Upper lobe of right lung (tissue), 1 donor: ENCODE measurements at regions not wholly inside any gene's neighbourhood (a gene's known extent, or its start where the extent isn't known, plus 50 kb on each side); places are given as distances from the start of the nearest gene placed in this dataset.

ENCODE experiments used
- ATAC-seq: fragments of 200-7000 bp; cut with Tn5 transposase; one replicate; pipeline ENCODE4 v1.9.1; 2020; ENCODE audit warnings: mild to moderate bottlenecking, moderate library complexity
- DNase-seq: peaks from one replicate; pipeline ENCODE4 v3.0.0-alpha.2; 2020
- H3K27ac ChIP-seq: fragments of 200-600 bp; one replicate; pipeline ENCODE4 v1.8.0; 2022
- H3K27me3 ChIP-seq: fragments of 200-600 bp; one replicate; pipeline ENCODE4 v1.8.0; 2022; ENCODE audit warnings: mild to moderate bottlenecking
- H3K36me3 ChIP-seq: fragments of 200-600 bp; one replicate; pipeline ENCODE4 v1.8.0; 2022
- H3K4me1 ChIP-seq: fragments of 200-600 bp; one replicate; pipeline ENCODE4 v1.8.0; 2022
- H3K4me3 ChIP-seq: fragments of 200-600 bp; one replicate; pipeline ENCODE4 v1.8.0; 2022; ENCODE audit warnings: mild to moderate bottlenecking
- H3K9me3 ChIP-seq: fragments of 200-600 bp; one replicate; pipeline ENCODE4 v1.8.0; 2022
- intact Hi-C: fragments of 100-400 bp; cut with DNase I; formaldehyde crosslinking; loops from one replicate; pipeline ENCODE4 v1.11.0; 2022
- TF ChIP-seq, protein P1 (sequence below): fragments of 200-600 bp; IDR thresholded peaks from one replicate; pipeline ENCODE4 v1.8.0; 2022; ENCODE audit warnings: antibody characterized with exemption
- donor health status: DM: no; HTN: yes; CAD: no; lungs with severe emphysema.

DNA sequence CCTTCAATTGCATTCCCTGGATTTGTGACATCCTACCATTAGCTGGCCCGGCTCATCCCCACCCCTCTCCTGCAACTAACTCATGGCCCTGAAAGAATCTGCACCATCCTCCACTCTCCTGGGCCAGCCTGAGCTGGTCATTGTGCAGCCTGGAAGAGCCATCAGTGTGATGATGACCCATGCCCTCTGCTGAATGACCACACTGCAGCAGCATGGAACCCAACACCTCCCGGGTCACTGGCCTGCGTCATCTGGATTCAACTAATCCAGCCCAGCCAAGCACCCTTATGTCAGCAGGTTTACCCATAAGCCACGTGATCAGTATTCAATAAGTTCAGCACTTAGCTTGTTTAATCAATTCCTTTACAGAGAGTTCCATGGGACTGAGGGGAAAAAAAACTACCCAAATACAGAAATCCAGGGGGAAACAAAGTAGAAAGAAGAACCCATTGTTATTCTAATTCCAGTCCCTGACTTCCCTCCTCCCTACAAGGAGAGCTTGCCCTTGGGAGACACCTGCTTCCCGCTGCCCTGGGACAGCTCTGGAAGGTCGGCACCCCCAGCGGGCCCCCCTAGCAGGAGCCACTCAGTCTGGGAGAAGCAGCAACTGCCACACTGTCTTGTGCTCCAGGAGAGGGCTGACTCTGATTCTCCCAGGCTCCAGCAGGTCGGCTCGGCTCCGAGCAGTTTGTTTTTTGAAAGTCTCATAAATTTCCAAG, 309.1 kb upstream of the TLE3 start:
- no peaks in the 10 kb centered on the region for H3K27me3 ChIP-seq
- no peak overlapping the region for H3K4me3 ChIP-seq
- no peak overlapping the region for H3K27ac ChIP-seq
- TF ChIP-seq, protein P1, sequence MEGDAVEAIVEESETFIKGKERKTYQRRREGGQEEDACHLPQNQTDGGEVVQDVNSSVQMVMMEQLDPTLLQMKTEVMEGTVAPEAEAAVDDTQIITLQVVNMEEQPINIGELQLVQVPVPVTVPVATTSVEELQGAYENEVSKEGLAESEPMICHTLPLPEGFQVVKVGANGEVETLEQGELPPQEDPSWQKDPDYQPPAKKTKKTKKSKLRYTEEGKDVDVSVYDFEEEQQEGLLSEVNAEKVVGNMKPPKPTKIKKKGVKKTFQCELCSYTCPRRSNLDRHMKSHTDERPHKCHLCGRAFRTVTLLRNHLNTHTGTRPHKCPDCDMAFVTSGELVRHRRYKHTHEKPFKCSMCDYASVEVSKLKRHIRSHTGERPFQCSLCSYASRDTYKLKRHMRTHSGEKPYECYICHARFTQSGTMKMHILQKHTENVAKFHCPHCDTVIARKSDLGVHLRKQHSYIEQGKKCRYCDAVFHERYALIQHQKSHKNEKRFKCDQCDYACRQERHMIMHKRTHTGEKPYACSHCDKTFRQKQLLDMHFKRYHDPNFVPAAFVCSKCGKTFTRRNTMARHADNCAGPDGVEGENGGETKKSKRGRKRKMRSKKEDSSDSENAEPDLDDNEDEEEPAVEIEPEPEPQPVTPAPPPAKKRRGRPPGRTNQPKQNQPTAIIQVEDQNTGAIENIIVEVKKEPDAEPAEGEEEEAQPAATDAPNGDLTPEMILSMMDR, result no peak
- intact Hi-C loops, result no loop called here
- no peaks in the 10 kb centered on the region for H3K36me3 ChIP-seq
- no peak for ATAC-seq
- no peak for DNase-seq
- no peaks in the 10 kb centered on the region for H3K9me3 ChIP-seq
- H3K4me1 ChIP-seq, result no peaks in the 10 kb centered on the region

DNA sequence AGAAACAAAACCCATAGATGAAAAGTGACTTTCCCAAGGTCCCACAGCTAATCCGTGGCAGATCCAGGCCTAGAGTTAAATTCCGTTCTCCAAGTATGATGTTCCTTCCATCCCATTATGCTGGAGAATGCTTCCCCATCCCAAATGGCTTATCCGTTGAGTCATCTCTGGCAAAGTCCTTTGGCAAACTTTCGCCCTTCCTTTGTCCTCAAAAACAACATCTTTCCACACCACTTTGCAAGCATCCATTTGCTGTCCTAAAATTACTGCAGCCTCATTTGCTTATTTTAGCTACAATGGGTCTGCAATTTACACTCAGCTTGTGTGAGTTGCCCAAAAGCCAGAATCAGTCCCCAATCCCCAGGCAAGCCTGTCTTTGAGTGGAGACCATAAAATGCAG, 304.0 kb upstream of the TLE3 start:
- H3K27me3 ChIP-seq, result no peaks in the 10 kb centered on the region
- no peak for ATAC-seq
- no peak for DNase-seq
- no peak overlapping the region for H3K27ac ChIP-seq
- H3K36me3 ChIP-seq, result no peaks in the 10 kb centered on the region
- intact Hi-C loops, result no loop called here
- TF ChIP-seq, protein P1, result no peak
- H3K4me3 ChIP-seq, result no peak overlapping the region
- no peaks in the 10 kb centered on the region for H3K4me1 ChIP-seq
- H3K9me3 ChIP-seq, result no peaks in the 10 kb centered on the region

DNA sequence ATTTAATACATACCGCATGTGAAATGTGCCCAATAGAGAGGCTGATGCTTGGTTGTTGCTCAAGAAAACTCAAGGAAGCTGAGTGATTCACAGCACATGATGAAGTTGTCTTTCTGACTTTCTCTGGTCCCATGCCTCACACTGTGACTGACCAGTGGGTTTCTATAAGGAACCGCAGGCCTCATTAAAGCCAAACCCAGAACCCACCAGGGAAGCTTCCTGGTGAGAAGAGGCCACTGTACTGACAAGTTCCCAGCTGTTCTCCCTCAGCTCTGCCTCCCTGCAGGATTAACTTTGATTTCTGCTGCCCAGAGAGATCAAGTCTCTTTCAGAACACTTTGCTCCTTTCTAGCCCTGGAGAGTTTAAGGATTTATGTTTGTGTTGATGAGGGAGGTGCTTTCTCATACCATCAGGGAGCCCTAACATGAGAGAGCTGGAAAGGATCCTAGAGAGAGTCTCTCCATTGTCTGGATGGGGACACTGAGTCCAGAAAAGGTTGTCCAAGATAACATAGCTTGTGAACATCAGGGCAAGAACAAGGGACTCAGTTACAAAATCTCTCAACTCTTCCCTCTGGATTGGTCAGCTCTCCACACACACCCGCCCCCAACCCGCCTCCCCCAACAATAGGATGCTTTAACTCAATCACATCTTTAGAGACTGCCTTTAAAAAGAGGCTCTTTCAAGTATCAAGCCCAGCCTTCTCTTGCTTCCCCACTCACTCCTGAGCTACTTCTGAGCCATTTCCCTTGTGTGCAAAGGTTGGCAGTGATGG, 303.2 kb upstream of the TLE3 start:
- no peak overlapping the region for H3K4me3 ChIP-seq
- H3K27ac ChIP-seq, result no peak overlapping the region
- ATAC-seq (no peak), DNase-seq (no peak)
- TF ChIP-seq, protein P1, result no peak
- H3K27me3 ChIP-seq, result no peaks in the 10 kb centered on the region
- H3K36me3 ChIP-seq, result no peaks in the 10 kb centered on the region
- intact Hi-C loops, result no loop called here
- no peaks in the 10 kb centered on the region for H3K4me1 ChIP-seq
- H3K9me3 ChIP-seq, result no peaks in the 10 kb centered on the region

DNA sequence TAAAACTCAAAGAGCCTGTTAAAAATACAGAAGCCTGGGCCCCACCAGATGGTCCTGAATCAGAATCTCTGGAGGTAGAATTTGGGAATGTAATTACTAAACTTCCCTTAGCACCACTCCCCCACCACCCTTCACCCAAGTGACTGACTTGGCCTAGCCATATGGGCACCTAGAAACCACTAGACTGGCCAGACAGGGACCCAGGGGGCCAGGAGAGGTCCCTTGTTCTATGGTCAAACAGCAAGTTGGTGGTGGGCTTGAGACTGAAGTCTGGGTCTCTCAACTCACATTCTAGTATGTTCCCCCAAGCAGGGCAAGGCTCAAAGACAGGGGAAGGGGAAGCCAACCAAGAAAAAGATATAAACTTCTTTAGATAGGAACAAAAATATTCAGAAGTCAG, 301.5 kb upstream of the TLE3 start:
- Histone ChIP-seq H3K27ac (no peak overlapping the region), H3K9me3 (no peaks in the 10 kb centered on the region), H3K27me3 (no peaks in the 10 kb centered on the region), H3K4me3 (no peak overlapping the region), H3K36me3 (no peaks in the 10 kb centered on the region), H3K4me1 (no peaks in the 10 kb centered on the region)
- TF ChIP-seq, protein P1, result no peak
- intact Hi-C loops, result no loop called here
- ATAC-seq (no peak), DNase-seq (no peak)

DNA sequence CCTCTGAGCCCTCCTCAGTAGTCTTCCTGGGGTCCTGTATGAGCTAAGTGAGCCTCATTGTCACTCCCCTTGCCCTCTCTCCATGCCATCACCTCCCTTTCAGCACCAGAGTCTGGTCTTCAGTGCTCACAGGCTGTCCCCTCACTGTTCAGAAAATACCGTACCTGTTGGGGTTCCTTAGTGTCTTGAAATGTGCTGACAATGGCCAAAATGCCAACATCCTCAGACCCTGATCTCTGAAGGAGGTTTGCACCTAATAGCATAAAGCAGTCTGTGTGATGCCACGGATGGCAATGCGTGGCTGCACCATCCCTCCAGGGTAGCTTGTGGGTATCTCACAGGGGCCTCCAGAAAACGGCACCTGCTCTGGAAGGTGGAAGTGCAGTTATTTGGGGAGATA, 301.0 kb upstream of the TLE3 start:
- no peak for DNase-seq
- no peak for ATAC-seq
- no peaks in the 10 kb centered on the region for H3K27me3 ChIP-seq
- H3K27ac ChIP-seq, result no peak overlapping the region
- intact Hi-C loops, result no loop called here
- H3K4me3 ChIP-seq, result no peak overlapping the region
- no peaks in the 10 kb centered on the region for H3K4me1 ChIP-seq
- H3K9me3 ChIP-seq, result no peaks in the 10 kb centered on the region
- TF ChIP-seq, protein P1, result no peak
- no peaks in the 10 kb centered on the region for H3K36me3 ChIP-seq
